Fibroblast of lung (primary cell): ENCODE measurements at regions not wholly inside any gene's neighbourhood (a gene's known extent, or its start where the extent isn't known, plus 50 kb on each side); places are given as distances from the start of the nearest gene placed in this dataset.

Source experiments
- EZH2 ChIP-seq: IDR thresholded peaks from 2 replicates; pipeline ENCODE4 v1.5.1; 2012; ENCODE audit warnings: low read length, control low read depth, mild to moderate bottlenecking; ENCODE audit errors: missing control alignments
- TF ChIP-seq, protein P1 (sequence below), 2 donors: IDR thresholded peaks in 1 of 2; conservative IDR thresholded peaks in 1 of 2; 1 replicate in 1 of 2; 2 replicates in 1 of 2; pipeline ENCODE4 v1.5.1; 2011 to 2012; ENCODE audit warnings: low read length in 2 of 2, control low read depth in 1 of 2, inconsistent platforms in 1 of 2, low read depth in 1 of 2, mild to moderate bottlenecking in 1 of 2

DNA sequence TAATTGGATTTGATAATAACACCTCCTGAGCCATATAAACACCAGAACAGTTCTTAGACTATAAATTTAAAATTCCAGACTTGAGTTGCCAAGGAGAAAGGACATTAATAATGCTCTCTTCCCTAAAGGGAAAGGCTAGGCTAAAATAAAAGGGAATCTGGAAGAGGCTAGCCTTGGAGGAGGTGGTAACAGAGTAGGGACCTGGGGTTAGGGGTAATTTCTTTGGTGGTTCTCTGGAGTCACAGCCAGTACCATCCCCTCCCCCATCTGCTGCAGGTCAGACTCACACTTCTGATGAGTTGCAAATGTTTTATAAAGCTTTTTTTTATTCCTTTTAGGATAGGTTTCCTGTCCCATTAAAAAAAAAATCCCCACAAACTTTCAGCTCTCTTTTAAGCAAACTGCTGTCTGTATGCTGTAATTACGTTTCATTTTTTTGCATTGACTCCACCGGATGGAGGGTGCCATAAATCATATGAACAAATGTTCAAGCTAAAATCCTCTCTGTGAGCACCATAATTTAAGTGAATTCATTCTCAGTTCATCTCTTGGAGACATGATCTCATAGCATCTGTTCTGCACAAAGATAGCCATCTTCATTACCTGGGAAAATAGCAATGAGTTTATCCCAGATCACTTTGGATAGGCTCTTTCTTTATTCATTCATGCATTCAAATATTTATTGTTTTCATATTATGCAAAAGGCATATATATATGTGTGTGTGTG is 379.6 kb downstream of the TTLL7 start:
- TF ChIP-seq EZH2 = no peak
- TF ChIP-seq, protein P1, sequence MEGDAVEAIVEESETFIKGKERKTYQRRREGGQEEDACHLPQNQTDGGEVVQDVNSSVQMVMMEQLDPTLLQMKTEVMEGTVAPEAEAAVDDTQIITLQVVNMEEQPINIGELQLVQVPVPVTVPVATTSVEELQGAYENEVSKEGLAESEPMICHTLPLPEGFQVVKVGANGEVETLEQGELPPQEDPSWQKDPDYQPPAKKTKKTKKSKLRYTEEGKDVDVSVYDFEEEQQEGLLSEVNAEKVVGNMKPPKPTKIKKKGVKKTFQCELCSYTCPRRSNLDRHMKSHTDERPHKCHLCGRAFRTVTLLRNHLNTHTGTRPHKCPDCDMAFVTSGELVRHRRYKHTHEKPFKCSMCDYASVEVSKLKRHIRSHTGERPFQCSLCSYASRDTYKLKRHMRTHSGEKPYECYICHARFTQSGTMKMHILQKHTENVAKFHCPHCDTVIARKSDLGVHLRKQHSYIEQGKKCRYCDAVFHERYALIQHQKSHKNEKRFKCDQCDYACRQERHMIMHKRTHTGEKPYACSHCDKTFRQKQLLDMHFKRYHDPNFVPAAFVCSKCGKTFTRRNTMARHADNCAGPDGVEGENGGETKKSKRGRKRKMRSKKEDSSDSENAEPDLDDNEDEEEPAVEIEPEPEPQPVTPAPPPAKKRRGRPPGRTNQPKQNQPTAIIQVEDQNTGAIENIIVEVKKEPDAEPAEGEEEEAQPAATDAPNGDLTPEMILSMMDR (conservative IDR thresholded peaks at IDR 0.05 in 1 of 2, IDR thresholded peaks at IDR 0.05 in 1 of 2; ENCODE audit: low read depth in 1 of 2, low read length in 2 of 2) = no peak
